ENCODE measurements at regions not wholly inside any gene's neighbourhood (a gene's known extent, or its start where the extent isn't known, plus 50 kb on each side); places are given as distances from the start of the nearest gene placed in this dataset.

GRCh38 chr10:90218846-90219245, 517.5 kb downstream of the KIF20B start:
- Histone ChIP-seq H3F3A (ENCODE audit: low read length, unreplicated experiment) (peaks cover 6% of the 10 kb centered on the region), H3K9me2 (replicated peaks; ENCODE audit: low read length) (no peaks in the 10 kb centered on the region), H3K4me1 (ENCODE audit: insufficient read depth, low read length) (peaks cover 29% of the 10 kb centered on the region), H2AFZ (ENCODE audit: low read length) (no peak overlapping the region), H3K9me3 (ENCODE audit: low read length) (no peaks in the 10 kb centered on the region), H3K27ac (ENCODE audit: low read length) (no peak overlapping the region), H3K4me3 (ENCODE audit: low read length) (no peak overlapping the region), H3K9ac (ENCODE audit: low read length) (no peak overlapping the region), H3K27me3 (ENCODE audit: low read length) (no peaks in the 10 kb centered on the region), H4K20me1 (ENCODE audit: low read length) (no peaks in the 10 kb centered on the region), H3K36me3 (ENCODE audit: low read depth, low read length) (no peaks in the 10 kb centered on the region), H3K4me2 (ENCODE audit: low read length) (no peak overlapping the region), H3K79me2 (ENCODE audit: low read length) (no peaks in the 10 kb centered on the region)
- ATAC-seq: no peak
- no peak for DNase-seq
- intact Hi-C loops (cut with micrococcal nuclease): no loop called here
- TF ChIP-seq EZH2 (IDR thresholded peaks at IDR 0.05; ENCODE audit: low read length, unreplicated experiment) (no peak), CTCF (conservative IDR thresholded peaks at IDR 0.05; ENCODE audit: low read depth, low read length) (no peak)
- ChIA-PET CTCF (interaction anchor here (0.6 kb wide), 1 partner anchor 132 kb away, joined by 5 read pairs; no protein-coding TSS in a partner anchor), POLR2A (ENCODE audit: unreplicated experiment) (no interaction called here)
- no TSS peak for BruUV-seq (replicated peaks)

GRCh38 chr10:90222372-90222771, 521.0 kb downstream of the KIF20B start:
- Histone ChIP-seq H3F3A (ENCODE audit: low read length, unreplicated experiment) (peaks cover 6% of the 10 kb centered on the region), H3K4me1 (ENCODE audit: insufficient read depth, low read length) (peaks cover 29% of the 10 kb centered on the region), H3K9me3 (ENCODE audit: low read length) (no peaks in the 10 kb centered on the region), H3K4me3 (ENCODE audit: low read length) (no peak overlapping the region), H3K4me2 (ENCODE audit: low read length) (peak overlapping the region; percentile 56), H3K9me2 (replicated peaks; ENCODE audit: low read length) (no peaks in the 10 kb centered on the region), H3K9ac (ENCODE audit: low read length) (no peak overlapping the region), H3K27me3 (ENCODE audit: low read length) (no peaks in the 10 kb centered on the region), H3K27ac (ENCODE audit: low read length) (peak overlapping the region; percentile 40), H3K36me3 (ENCODE audit: low read depth, low read length) (no peaks in the 10 kb centered on the region), H3K79me2 (ENCODE audit: low read length) (no peaks in the 10 kb centered on the region), H4K20me1 (ENCODE audit: low read length) (no peaks in the 10 kb centered on the region), H2AFZ (ENCODE audit: low read length) (no peak overlapping the region)
- CTCF ChIA-PET: interaction anchor here (0.6 kb wide), 1 partner anchor 240 kb away, joined by 5 read pairs; no protein-coding TSS in a partner anchor
- ATAC-seq: peak; percentile 44
- BruUV-seq (replicated peaks): no TSS peak
- intact Hi-C loops (cut with micrococcal nuclease): loop anchor here (5.0 kb wide), 1 partner anchor 75 kb away; no protein-coding TSS in a partner anchor
- POLR2A ChIA-PET (ENCODE audit: unreplicated experiment): no interaction called here
- DNase-seq: peak; percentile 80
- TF ChIP-seq CTCF (conservative IDR thresholded peaks at IDR 0.05; ENCODE audit: low read depth, low read length) (no peak), EZH2phosphoT487 (IDR thresholded peaks at IDR 0.05; ENCODE audit: borderline replicate concordance, low read length) (no peak), EZH2 (IDR thresholded peaks at IDR 0.05; ENCODE audit: low read length, unreplicated experiment) (no peak)

- Histone ChIP-seq H3K4me2 (ENCODE audit: low read length) (peak overlapping the region; percentile 56; the same call in 1 of the 2 replicates), H3K9ac (ENCODE audit: low read length) (no peak overlapping the region), H3F3A (ENCODE audit: low read length, unreplicated experiment) (peaks cover 7% of the 10 kb centered on the region), H3K27me3 (ENCODE audit: low read length) (no peaks in the 10 kb centered on the region), H4K20me1 (ENCODE audit: low read length) (no peaks in the 10 kb centered on the region), H3K4me1 (ENCODE audit: insufficient read depth, low read length) (peaks cover 34% of the 10 kb centered on the region), H3K79me2 (ENCODE audit: low read length) (no peaks in the 10 kb centered on the region), H3K4me3 (ENCODE audit: low read length) (no peak overlapping the region), H3K9me3 (ENCODE audit: low read length) (no peaks in the 10 kb centered on the region), H2AFZ (ENCODE audit: low read length) (no peak overlapping the region), H3K27ac (ENCODE audit: low read length) (peak overlapping the region; percentile 40), H3K36me3 (ENCODE audit: low read depth, low read length) (no peaks in the 10 kb centered on the region), H3K9me2 (replicated peaks; ENCODE audit: low read length) (no peaks in the 10 kb centered on the region)
- TF ChIP-seq CTCF (conservative IDR thresholded peaks at IDR 0.05; ENCODE audit: low read depth, low read length): no peak
- intact Hi-C loops (cut with micrococcal nuclease): loop anchor here (5.0 kb wide), 1 partner anchor 76 kb away; no protein-coding TSS in a partner anchor
- ATAC-seq (no peak), DNase-seq (no peak)
- CTCF ChIA-PET: interaction anchor here (0.5 to 0.6 kb wide), 2 partner anchors 121 to 239 kb away, joined by 4 to 5 read pairs; no protein-coding TSS in a partner anchor
- BruUV-seq (replicated peaks): no TSS peak
- POLR2A ChIA-PET (ENCODE audit: unreplicated experiment): no interaction called here
Observed at GRCh38 chr10:90222939-90223338, 521.5 kb downstream of the KIF20B start.
